GM19023 (cell line): ENCODE measurements at regions not wholly inside any gene's neighbourhood (a gene's known extent, or its start where the extent isn't known, plus 50 kb on each side); places are given as distances from the start of the nearest gene placed in this dataset.
A peak's percentile ranks its signal among the peaks of the same experiment; 100 is the strongest.
"Not testable (repeated sequence)": the region's sequence is repeated elsewhere in the genome, so short reads cannot be mapped to it uniquely, and the experiment has no call there.

Experiments
- ATAC-seq: cut with Tn5 transposase; IDR thresholded peaks from one replicate; pipeline ENCODE4 v1.9.1; 2021; ENCODE audit warnings: mild to moderate bottlenecking, moderate library complexity; ENCODE audit not compliant: unreplicated experiment

DNA sequence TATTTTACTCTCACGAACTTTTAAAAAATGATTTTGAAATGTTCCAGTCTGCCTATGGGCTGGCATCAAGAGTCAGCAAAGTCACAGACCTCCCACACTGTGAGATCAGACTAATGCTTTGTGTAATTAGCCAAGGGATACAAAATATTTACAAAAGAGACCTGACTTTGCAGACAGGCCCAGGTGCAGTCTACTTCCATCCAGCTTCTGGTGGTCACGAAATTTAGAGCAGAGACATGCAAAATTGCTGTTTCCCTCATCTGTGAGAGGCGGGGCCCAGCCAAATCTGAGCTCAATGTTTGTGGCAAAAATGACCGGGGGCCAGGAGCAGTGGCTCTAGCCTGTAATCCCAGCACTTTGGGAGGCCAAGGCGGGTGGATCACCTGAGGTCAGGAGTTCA is 82.5 kb upstream of the PITRM1 start:
- ATAC-seq: no peak

DNA sequence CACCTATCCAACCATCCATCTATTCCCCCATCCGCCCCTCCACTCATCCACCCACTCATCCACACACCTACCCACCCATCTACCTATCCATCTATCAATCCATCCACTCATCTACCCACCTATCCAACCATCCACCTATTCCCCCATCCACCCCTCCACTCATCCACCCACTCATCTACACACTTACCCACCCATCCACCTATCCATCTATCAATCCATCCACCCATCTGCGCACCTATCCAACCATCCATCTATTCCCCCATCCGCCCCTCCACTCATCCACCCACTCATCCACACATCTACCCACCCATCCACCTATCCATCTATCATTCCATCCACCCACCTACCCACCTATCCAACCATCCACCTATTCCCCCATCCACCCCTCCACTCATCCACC is 81.4 kb upstream of the PITRM1 start:
- not testable (repeated sequence) for ATAC-seq

DNA sequence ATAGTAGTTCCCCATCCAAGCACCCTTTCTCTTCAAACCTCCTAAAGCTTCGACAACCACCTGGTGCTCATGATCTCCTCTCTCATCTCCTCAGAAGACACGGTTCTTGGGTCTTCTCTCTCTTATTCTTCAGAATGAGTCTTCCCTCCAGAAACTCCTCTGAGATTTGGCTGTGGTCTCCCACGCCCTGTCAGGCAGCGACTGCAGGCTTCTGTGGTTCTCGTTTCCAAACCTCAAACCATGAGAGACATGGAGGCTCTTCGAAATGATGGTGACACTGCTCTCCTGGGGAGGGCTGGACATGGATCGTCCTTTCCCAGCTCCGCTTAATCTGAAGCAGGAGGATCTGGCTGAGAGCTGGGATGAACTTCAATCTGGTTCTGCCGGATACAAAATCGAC is 78.6 kb upstream of the PITRM1 start:
- ATAC-seq: no peak

GRCh38 chr10:3249307-3249889 is 76.8 kb upstream of the PITRM1 start:
- ATAC-seq: no peak

GRCh38 chr10:3248526-3249306 is 76.1 kb upstream of the PITRM1 start:
- ATAC-seq: no peak

DNA sequence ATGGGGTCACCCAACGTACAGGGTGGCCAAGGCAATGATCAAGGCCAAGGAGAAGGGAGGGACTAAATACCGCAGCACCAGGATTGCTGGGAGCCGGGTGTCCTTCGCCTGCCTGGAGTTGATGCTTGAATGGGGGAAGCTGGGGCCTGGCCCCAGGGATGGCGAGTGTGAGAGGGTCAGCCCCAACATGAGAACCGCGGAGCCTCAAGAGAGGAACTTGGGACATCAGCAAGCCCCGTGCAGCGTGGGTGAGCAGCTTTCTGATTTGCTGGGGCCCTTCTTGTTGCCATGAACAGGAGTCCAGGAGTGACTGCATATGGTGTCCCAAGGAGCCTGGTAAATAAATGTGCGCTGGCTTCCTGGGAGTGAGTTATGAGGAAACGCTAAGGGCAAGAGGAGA is 72.8 kb upstream of the PITRM1 start:
- ATAC-seq: no peak

DNA sequence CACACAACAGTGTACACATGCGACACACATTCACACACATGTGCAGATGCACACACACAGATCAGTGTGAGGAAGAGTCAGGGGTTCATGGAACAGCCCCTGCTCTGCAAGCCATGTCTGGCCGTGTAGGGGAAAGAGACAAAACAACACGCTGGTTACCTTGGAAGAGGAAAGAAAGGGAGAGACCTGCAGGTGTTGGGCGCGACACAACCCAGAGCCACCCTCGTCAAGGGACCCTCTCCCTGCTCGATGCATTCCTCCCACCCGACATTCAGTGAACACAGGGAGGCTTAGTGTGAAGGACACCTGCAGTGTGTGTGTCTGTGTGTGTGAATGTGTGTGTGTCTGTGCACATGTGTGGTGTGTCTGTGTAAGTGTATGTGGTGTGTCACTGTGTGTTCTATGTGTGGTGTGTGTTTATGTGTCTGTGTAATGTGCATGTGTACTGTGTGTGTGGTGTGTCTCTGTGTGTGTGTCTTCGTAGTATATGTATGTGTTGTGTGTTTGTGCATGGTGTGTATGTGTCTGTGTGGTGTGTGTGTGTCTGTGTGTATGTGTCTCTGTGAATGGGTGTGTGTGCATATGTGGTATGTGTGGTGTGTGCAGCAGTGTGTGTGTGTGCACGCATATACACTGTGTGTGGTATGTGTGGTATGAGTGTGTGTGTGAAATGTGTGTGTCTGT is 69.5 kb upstream of the PITRM1 start:
- ATAC-seq: no peak

DNA sequence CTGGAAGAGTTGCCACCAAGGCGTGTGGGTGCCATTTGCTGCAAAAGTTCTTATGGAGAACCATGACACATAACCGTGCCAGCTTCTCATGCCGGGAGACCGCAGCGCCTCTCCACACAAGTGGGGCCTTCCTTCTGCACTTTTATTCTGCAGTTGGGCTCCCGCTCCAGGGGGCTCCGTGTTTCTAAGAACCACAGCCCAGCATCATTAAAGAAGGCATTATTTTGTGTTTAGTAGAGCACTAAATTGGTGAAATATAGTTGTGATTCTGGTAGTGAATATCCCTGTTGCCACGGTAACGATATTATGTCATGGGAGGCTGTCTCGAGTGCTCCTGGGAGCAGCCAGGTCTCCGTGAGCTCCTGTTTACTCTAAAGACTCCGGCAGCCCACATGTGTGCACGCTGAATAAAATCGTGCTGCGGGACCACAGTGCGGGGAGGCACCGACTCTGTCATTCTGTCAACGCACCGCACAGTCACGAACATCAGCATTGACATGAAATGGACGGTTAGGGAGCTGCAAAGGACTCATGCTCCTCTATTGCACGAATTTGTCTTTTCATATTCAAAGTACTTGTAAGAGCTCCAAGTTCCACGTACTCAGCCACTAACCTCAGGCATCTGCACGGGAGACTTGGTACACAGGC is 68.8 kb upstream of the PITRM1 start:
- no peak for ATAC-seq

GRCh38 chr10:3239920-3240894 is 67.6 kb upstream of the PITRM1 start:
- no peak for ATAC-seq

DNA sequence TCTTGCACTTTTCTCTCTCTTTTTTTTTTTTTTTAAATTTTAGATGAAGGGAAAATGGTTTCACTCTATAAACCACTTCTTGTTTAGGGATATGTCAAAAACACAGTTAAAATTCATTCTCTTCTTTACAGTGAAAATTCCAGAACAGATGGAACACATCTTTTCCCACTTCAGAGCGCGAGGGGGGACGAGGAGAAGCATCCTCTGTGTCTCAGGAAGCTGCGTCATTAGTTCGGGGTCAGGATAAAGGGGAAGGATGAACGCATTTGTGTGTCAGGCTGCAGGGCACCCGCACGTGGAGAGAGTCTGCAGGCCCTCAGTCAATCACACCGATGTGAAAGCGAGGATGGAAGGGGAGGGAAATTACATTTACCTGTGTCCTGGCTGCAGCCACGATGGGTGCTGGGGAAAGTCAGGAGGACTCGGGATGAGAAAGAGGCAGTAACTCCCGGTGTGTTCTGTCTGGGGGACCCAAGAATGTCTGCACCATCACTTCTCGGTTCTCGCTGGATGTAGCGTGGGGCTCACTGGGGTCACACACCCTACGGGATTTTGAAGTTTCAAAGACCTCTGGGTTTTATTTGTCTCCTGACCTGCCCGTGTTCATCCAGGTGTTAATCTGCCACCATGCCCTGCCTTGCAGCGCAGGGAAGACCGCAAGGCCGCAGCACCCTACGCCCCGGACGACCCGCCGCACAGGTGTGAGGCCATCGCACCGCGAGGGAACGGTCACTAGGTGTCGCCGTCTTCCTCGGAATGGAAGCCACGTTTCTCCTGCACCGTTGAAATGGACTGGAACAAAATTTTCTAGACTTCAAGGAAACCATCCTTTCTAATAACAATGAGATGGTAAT is 66.7 kb upstream of the PITRM1 start:
- ATAC-seq: peak; percentile 62

DNA sequence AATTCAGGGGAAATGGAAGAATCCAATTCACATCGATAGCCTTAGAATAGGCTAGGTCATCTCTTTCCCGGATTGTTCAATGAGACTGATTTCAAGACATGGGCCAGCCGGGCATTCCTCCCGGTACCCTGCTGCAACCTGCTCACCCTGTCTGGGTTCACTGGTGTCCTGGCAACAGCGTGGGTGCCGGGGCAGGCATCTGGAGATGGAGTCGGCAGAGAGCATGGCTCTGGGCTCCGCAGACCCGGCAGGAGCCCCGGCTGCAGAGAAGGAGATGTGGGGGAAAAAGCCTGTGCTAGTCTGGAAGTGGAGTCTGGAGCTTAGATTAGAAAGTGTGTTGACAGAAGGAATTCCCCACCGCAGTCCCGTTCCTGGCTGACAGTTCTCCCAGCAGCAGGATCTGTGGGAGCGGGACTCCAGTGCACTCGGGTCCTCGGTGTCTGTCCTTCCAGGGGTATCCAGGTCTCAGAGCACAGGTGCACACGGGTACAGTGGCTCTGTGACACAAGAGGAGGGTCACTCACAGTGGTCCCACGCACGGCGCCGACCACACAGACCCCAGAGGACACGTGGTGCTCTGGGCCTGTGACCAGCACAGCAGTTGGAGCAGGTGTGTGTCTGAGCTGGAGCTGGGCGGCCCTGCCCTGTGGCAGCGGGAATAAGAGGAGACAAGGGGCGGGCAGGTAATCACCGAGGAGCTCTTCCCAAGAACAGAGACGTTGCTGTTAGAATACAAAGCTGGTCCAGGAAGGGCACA is 65.7 kb upstream of the PITRM1 start:
- no peak for ATAC-seq

DNA sequence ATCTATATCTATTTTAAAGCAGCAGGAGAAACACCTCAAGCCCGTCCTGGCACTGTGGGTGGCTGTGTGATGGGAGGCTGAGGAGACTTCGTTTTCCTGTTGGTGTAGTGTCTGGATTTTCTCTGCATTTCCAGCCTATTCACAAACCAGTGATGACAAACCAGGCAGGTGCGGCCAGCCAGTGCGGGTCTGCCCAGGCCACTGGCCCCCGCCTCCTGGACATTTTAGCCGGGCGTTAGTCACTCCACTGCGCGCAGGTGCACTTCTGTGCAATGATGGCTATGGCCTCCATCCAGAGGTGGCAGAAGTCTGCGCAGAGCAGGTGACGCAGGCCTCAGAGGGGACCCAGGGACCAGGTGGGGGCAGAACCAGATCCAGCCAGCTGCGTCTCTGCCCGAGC is 64.9 kb upstream of the PITRM1 start:
- ATAC-seq: no peak

DNA sequence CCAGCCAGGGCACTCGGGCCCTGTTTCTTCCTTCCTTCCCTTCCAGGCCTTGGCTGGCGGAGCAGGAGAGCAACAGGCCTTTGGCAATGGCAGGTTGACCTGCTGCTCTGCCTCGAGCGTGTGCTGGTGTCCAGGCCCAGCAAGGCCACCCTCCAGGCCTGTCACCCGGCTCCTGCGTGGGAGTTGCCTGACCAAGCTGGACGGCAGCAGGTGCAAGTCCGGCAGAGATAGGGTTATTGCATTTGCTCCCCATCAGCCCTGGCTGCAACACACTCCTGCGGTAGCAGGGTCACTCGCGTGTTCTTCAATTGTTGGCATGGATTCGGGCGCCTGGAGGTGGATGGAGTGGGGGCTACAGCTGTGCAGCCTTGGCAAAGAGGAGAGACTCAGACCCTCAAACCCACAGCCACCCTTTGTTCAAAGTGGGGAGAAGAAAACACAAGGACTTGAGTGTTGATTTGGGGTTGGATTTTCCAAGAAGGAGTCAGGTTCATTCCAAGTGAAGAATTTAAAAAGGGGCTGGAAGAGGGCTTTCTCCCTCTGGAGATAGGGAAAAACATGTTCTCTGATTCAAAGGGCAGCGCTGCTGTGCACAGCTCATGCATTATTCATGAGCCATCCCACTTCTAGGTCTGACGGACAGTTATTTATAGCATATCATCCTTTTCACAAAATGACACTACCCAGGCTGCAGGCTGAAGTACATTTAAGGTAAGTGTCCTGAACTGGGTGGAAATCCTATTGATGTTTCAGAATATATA is 64.2 kb upstream of the PITRM1 start:
- ATAC-seq: no peak

DNA sequence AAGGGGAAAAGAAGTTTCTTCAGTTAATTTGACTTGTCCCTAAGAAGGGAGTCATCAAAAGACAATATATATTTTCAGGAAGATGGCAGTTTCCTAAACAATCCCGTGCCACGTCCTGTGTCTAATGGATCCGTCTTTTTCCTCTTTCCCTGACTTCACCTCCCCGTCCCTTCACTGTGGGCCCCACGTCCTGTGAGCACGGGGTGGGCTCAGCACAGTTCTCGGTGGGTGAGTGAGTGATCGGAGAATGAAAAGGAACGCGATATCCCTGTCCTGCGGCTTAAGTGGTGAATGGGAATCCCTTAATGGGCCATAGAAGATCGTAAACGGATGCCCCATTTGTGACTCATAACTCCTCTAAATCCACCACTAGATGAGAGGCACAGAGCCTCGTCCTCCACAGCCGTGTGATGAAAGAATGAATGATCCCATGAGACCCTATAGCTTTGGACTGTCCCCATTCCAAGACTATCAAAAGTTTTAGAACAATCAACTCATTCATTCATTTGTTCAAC is 63.5 kb upstream of the PITRM1 start:
- ATAC-seq: no peak

- ATAC-seq: no peak
Measured at GRCh38 chr10:3235395-3235794, 62.8 kb upstream of the PITRM1 start.

DNA sequence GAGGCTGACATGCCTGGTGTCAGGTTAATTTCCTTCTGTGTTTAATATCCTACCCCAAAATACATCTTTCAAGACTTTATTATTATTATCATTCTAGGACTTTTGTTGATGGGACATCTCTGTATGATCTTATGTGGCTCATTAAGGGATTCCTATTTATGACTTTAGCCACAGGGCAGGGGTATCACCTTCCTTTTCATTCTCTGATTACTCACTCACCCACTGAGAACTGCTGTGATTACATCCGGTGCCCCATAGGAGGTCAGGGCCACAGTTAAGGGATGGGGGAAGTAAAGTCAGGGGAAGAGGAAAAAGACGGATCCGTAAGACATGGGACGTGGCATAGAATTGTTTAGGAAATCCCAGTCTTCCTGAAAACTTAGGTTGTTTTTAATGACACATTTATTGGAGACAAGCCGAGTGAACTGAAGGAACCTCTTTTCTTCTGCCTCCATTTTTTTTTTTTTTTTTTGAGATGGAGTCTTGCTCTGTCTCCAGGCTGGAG is 61.0 kb upstream of the PITRM1 start:
- no peak for ATAC-seq

GRCh38 chr10:3231951-3232730 is 59.6 kb upstream of the PITRM1 start:
- no peak for ATAC-seq
